ENCODE measurements at regions not wholly inside any gene's neighbourhood (a gene's known extent, or its start where the extent isn't known, plus 50 kb on each side); places are given as distances from the start of the nearest gene placed in this dataset.
A peak's percentile ranks its signal among the peaks of the same experiment; 100 is the strongest.

- Histone ChIP-seq H3K9me1 (ENCODE audit: control insufficient read depth, insufficient read depth, low read length) (peaks cover 7% of the 10 kb centered on the region), H3K9me3 (replicated peaks; ENCODE audit: control insufficient read depth, insufficient read depth, low read depth, low read length) (no peaks in the 10 kb centered on the region; the same call in 1 of the 2 replicates), H3K79me2 (ENCODE audit: control insufficient read depth, insufficient read depth, low read length) (no peaks in the 10 kb centered on the region), H3K27me3 (ENCODE audit: control insufficient read depth in 2 of 2, insufficient read depth in 2 of 2, low read length in 2 of 2) (peaks cover 0 to under 1% of the 10 kb centered on the region in 2 experiments; a peak in 1 of 5 replicates), H3K9ac (ENCODE audit: insufficient read depth in 1 of 2, low read depth in 2 of 2, low read length in 2 of 2) (no peak overlapping the region), H4K20me1 (replicated peaks; ENCODE audit: control insufficient read depth, insufficient read depth, low read length) (no peaks in the 10 kb centered on the region), H3K4me2 (ENCODE audit: insufficient read depth, low read length) (no peak overlapping the region; the same call in 1 of the 2 replicates), H3K4me3 (no peak overlapping the region), H3K27ac (ENCODE audit: extremely low read depth, low read depth, low read length) (no peak overlapping the region; the same call in 2 of the 3 replicates), H3K4me1 (replicated peaks in 1 of 2; ENCODE audit: control insufficient read depth in 2 of 2, insufficient read depth in 2 of 2, low read length in 2 of 2) (peaks cover 16 to 35% of the 10 kb centered on the region in 2 experiments), H3K36me3 (ENCODE audit: control insufficient read depth, insufficient read depth, low read length) (no peaks in the 10 kb centered on the region), H2AFZ (ENCODE audit: low read depth, low read length) (no peak overlapping the region)
- CTCF ChIA-PET (ENCODE audit: low intra/inter-chr PET ratio) = interaction anchor here (0.6 kb wide), 1 partner anchor 210 kb away, joined by 3 read pairs; no protein-coding TSS in a partner anchor
- WGBS (ENCODE audit: insufficient coverage, low coverage, missing lambda C conversion rate) = 50% methylated on average over 4 of the region's 7 CpGs
- intact Hi-C loops (cut with micrococcal nuclease) = no loop called here
- POLR2A ChIA-PET = interaction anchor here (1.1 to 1.2 kb wide), 2 partner anchors 11 to 39 kb away, joined by 3 to 6 read pairs; no protein-coding TSS in a partner anchor
- no peak for ATAC-seq
- DNase-seq (ENCODE audit: extremely low read depth in 1 of 4, low spot score in 3 of 4) = peak in 1 of 4 experiments; percentile 52
- BruUV-seq (replicated peaks) = no TSS peak
- peak; percentile 79 for FAIRE-seq
- in situ Hi-C loops (cut with MboI) = no loop called here
- TF ChIP-seq ZNF584 (CRISPR knock-in tag; IDR thresholded peaks at IDR 0.05; ENCODE audit: low read depth) (no peak), LEF1 (IDR thresholded peaks at IDR 0.05) (0 out of 2 replicates have a peak, but pooled peaks have one; percentile 16), ZBTB7A (IDR thresholded peaks at IDR 0.05; ENCODE audit: borderline replicate concordance, control insufficient read depth, low read depth, low read length) (no peak), TEAD4 (IDR thresholded peaks at IDR 0.05; ENCODE audit: low read length) (0 out of 2 replicates have a peak, but pooled peaks have one; percentile 38), TEAD4 (CRISPR knock-in tag; IDR thresholded peaks at IDR 0.05; ENCODE audit: borderline replicate concordance) (no peak), BCOR (IDR thresholded peaks at IDR 0.05) (peak; percentile 51; the same call in 1 of the 2 replicates), ZKSCAN8 (CRISPR knock-in tag; IDR thresholded peaks at IDR 0.05) (no peak), MTA3 (IDR thresholded peaks at IDR 0.05; ENCODE audit: borderline replicate concordance) (0 out of 2 replicates have a peak, but pooled peaks have one; percentile 28), FOXA3 (CRISPR knock-in tag; conservative IDR thresholded peaks at IDR 0.05 in 1 of 2, IDR thresholded peaks at IDR 0.05 in 1 of 2) (peak in 1 of 2 experiments; percentile 31; a peak in 2 of 4 replicates), ZNF780A (CRISPR knock-in tag; IDR thresholded peaks at IDR 0.05) (no peak), FOXJ2 (tag; IDR thresholded peaks at IDR 0.05) (0 out of 2 replicates have a peak, but pooled peaks have one; percentile 23), BACH1 (tag; IDR thresholded peaks at IDR 0.05) (peak; percentile 40; the same call in 1 of the 2 replicates), NCOR1 (IDR thresholded peaks at IDR 0.05) (peak; percentile 33; the same call in 1 of the 2 replicates), THRAP3 (IDR thresholded peaks at IDR 0.05; ENCODE audit: borderline replicate concordance) (no peak), SOX6 (IDR thresholded peaks at IDR 0.05) (peak; percentile 77), CBX3 (IDR thresholded peaks at IDR 0.05; ENCODE audit: borderline replicate concordance in 1 of 2, low read length in 2 of 2) (no peak), SMARCA4 (IDR thresholded peaks at IDR 0.05) (peak; percentile 28; the same call in 1 of the 2 replicates), RBM25 (IDR thresholded peaks at IDR 0.05; ENCODE audit: low read depth, low read length, severe bottlenecking) (peak; percentile 32), TRIM28 (IDR thresholded peaks at IDR 0.05) (peak; percentile 92), ARID1B (IDR thresholded peaks at IDR 0.05) (peak; percentile 62), MAFG (tag; conservative IDR thresholded peaks at IDR 0.05) (peak; percentile 63), ZNF324 (CRISPR knock-in tag; IDR thresholded peaks at IDR 0.05) (no peak), ILK (tag; IDR thresholded peaks at IDR 0.05; ENCODE audit: borderline replicate concordance, low read depth) (no peak), TAL1 (IDR thresholded peaks at IDR 0.05) (peak; percentile 55), TBL1XR1 (IDR thresholded peaks at IDR 0.05; ENCODE audit: low read length in 2 of 2) (no peak), TRIM24 (IDR thresholded peaks at IDR 0.05) (peak; percentile 85 to 96), RCOR1 (IDR thresholded peaks at IDR 0.05; ENCODE audit: borderline replicate concordance in 1 of 2, low read depth in 2 of 2, low read length in 2 of 2) (peak in 1 of 2 experiments; percentile 73; a peak in 1 of 4 replicates)
Observed at GRCh38 chr2:71884303-71885042, 263.2 kb downstream of the CYP26B1 start.

All from K562 (cell line).